ENCODE measurements at regions not wholly inside any gene's neighbourhood (a gene's known extent, or its start where the extent isn't known, plus 50 kb on each side); places are given as distances from the start of the nearest gene placed in this dataset.

DNA sequence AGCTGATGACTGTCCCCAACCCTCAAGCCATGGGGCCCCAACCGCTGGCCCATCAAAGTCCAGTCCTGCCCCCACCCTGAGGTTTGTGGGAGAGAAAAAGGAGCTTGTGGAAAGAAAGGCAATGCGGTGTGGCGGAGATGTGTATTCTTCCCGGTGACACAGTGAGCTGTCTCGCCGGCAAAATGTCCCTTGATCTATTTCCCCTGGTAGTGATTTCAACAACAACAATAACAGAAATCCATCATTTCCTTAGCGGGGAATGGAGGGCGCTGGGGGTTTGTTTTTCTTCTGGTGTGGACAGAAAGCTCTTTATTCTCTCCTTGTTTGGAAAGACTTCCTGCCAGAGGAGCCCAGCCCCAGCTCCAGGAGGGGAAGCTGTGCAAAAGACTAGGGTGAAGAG lies 93.7 kb upstream of the LHX5 start:
- TF ChIP-seq CTCF (IDR thresholded peaks at IDR 0.05) = no peak
- no peak for TF ChIP-seq EP300 (IDR thresholded peaks at IDR 0.05)
- TF ChIP-seq POLR2A (IDR thresholded peaks at IDR 0.05) = no peak
